HG02981 (cell line): ENCODE measurements at regions not wholly inside any gene's neighbourhood (a gene's known extent, or its start where the extent isn't known, plus 50 kb on each side); places are given as distances from the start of the nearest gene placed in this dataset.
"Not testable (repeated sequence)": the region's sequence is repeated elsewhere in the genome, so short reads cannot be mapped to it uniquely, and the experiment has no call there.

Experiments
- ATAC-seq: cut with Tn5 transposase; IDR thresholded peaks from one replicate; pipeline ENCODE4 v1.9.1; 2021; ENCODE audit warnings: mild to moderate bottlenecking, moderate library complexity; ENCODE audit not compliant: unreplicated experiment

DNA sequence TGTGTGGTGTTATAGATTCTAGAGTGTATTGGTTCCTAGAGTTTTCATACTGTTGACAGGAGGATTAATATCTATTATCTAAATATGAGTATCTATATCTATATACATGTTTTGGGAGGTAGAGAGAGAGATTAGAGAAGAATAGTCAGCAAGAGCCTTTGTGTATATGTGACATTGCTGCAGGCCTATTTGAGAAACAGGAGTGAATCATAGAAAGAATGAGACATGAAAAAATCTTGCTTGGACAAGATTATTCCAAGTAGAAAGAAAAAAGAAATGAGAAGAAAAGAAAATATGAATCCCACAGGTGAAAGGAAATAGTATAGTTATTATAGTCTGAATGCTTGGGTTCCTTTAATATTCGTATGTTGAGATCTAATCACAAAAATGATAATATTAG is 720.4 kb downstream of the RERGL start:
- no peak for ATAC-seq

DNA sequence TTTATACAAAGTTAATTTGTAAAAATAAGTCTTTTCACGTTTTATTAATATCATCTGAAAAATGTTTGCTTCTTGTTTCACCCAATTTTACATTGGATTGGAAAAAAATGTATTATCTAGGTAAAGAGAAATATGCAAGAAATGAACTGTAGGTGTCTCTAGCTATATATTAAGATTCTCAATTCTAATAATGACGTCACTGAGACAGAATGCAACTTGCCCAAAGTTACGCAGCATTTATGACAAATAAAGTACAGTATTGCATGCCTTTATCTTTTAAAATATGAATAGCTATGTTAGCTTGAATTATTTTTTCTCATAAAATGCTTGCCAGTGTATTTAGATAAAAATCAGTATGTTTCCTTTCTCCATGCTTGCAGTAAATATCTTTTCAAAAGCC is 728.8 kb downstream of the RERGL start:
- no peak for ATAC-seq

DNA sequence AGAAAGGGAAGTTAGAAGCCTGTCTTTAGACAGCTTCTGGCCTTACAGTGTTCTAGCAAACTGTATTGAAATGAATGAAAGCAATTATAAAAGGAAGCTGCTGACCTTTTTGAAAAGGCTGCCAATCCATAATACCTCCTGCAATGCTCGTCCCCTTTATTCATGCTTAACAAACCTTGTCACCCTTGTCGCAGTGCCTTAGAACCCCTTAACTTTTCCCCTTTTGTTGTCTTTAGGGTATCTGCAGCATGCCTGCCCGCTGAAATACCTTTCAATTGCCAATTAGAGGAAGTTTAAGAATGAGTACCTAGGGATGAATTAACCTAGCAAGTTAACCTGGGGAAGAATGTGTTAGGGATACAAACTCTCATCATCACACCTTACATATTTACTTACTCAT is 731.2 kb downstream of the RERGL start:
- no peak for ATAC-seq

DNA sequence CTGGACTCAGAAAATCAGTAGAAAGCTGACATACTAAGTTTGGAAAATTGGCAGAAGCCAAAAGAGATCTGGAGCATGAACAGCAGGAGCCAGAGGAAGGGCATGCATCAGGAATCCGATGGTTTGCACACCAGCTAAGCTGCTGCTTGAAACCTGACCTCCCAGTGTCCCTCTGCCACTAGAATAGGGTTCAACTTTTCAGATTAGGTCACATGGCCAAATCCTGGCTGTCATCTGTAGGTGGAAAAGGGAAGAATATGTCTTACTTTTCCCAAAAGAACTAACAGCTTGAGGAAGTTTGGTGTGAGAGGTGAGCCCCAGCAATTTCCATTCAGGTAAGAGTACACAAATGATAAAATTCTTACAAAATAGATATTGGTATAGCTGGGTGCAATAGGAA is 732.6 kb downstream of the RERGL start:
- no peak for ATAC-seq

DNA sequence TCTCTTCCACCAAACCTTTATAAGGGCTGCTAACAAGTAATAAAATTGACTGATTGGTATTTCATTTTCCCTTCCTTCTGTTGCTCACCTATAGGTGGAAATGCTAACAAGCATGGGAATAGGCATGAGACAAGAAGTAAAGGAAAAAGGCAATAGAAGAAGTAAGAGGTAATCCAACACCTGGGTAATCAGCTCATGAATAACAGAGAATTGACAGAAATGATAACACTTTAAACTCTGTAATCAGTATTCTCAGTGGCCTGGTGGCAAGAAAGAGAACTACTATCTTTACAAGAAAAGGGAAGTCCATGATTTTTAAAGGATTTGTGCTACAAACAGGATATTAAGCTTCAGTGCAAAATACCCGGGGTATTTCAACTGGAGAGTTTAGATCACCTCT is 737.8 kb downstream of the RERGL start:
- no peak for ATAC-seq

DNA sequence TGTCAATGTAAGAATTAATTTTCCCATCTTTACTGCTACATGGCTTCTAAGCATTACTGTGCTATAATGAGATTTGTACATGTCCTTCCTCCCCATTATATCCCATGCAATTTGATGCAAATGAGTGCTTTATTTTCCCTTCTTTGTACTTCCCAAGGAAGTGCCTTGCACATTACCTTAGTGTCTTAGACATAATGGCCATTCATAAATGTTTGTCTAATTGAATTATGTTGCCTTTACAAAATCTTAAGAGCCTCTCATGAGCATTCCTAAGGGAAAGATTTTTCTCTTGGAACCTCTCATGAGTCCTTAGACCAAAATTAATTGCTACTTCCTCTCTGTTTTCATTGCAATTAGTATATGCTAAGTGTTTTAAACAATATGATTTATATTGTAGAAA is 741.7 kb downstream of the RERGL start:
- ATAC-seq, result no peak

DNA sequence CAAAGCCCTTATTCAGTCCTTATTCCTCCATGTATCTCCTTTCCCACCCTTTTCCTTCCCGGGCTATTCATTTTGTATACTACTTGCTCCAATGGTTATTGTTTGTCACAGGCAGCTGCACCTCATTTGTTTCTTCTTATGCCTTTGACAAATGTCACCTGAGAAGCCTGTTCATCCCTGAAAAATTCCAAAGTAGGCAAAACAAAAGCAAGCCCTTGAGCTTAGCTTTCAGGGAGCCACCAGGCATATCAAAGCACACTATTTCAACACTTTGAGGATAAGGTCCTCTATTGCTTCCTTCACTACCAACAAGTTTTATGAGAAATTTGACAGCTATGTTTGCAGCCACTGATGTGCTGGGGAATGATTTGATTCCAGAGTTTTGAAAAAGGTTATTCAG is 738.7 kb upstream of the LMO3 start:
- no peak for ATAC-seq

DNA sequence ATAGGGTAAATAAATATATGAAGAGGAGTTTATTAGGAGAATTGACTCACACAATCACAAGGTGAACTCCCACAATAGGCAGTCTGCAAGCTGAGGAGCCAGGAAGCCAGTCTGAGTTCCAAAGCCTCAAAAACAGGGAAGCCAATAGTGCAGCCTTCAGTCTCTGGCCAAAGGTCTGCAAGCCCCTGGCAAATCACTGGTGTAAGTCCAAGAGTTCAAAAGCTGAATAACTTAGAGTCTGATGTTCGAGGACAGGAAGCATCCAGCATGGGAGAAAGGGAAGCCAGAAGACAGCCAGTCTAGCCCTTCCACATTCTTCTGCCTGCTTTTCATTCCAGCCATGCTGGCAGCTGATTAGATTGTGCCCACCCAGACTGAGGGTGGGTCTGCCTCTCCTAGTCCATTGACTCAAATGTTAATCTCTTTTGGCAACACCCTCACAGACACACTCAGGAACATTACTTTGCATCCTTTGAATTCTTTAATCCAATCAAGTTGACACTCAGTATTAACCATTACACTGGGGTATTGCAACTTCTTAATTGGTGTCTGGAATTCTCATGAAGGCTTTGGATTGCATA is 736.5 kb upstream of the LMO3 start:
- ATAC-seq, result no peak

DNA sequence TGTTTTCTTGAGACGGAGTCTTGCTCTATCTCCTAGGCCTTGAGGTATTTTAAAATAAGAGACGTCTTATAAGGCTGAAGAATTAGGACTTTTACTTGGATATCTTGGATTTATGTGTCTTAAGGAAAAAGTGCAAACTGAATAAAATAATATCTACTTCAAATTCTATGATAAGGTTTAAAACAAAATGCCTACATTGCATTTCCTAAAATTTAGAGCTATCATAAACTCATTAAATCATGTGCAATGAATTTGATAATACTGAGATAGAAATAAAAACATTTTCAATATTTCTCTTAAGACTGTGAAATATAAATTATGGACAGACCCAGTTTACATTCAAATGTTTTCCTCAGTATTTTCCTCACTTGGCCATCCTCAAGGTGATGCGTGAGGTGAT is 729.5 kb upstream of the LMO3 start:
- ATAC-seq, result no peak

DNA sequence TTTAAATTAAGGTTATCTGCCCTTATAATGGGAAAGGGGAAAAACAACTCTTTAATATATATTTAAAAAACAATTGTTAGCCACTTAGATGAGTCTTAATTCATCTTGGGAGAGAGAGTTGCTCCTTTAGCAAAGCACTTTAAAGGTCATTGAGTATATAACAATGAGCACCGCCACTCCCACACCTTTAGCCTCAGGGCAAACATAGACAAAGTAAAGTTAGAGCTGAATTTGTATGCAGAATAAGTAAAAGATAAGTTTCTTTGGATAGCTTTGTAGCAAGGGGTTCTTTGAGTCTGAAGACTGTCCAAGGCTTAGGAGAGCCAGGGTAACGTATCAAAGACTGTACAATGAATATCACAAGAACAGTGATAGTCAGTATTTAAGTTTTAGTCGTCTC is 728.8 kb upstream of the LMO3 start:
- no peak for ATAC-seq

DNA sequence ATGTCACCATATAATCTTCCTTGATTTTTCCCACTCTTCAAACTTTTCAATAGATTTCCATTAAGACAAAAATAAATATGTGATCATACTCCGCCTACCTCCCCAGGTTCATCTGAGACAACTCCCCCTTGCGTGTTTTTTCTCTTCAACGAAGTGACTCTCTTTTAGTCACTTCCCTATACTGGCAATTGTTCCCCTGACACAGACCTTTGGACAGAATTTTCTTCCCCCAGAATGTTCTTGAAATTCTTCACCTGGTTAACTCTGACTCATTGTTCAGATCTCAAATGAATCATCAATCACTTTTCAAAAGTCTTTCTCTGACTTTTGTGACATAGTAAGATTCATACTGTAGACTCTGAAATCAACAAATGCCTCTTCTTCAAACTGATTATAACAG is 727.3 kb upstream of the LMO3 start:
- ATAC-seq, result no peak

DNA sequence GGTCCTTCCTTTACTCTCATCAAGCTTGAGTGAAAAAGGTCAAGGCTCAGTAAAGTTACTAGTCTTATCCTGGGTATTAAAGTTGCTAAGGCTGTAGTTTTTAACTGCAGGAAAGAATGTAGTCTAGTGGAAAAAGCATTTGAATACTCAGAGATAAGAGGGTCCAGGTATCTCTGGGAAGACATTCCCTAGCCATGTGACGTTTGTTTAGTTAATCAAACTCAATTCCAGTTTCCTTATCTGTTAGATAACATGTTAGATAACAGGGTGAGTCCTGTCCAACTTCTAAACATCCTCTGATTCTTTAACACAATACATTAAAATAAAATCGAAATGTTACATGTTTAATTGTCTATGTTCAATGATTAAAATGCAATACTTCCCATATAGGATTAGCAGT is 720.7 kb upstream of the LMO3 start:
- no peak for ATAC-seq

DNA sequence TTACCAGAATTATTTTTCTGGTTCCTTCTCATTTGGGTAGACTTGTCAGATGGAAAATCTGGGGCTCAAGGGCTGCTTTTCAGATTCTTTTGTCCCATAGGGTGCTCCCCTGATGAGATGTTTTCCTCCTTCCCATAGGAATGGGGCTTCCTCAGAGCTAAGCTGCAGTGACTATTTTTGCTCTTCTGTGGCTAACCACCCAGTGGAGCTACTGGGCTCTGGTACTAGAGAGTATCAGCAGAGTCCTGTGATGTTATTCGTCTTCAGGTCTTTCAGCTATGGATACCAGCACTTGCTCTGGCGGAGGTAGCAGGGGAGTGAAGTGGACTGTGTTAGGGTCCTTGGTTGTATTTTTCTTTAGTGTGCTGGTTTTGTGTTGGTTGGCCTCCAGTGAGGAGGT is 716.1 kb upstream of the LMO3 start:
- ATAC-seq, result no peak

DNA sequence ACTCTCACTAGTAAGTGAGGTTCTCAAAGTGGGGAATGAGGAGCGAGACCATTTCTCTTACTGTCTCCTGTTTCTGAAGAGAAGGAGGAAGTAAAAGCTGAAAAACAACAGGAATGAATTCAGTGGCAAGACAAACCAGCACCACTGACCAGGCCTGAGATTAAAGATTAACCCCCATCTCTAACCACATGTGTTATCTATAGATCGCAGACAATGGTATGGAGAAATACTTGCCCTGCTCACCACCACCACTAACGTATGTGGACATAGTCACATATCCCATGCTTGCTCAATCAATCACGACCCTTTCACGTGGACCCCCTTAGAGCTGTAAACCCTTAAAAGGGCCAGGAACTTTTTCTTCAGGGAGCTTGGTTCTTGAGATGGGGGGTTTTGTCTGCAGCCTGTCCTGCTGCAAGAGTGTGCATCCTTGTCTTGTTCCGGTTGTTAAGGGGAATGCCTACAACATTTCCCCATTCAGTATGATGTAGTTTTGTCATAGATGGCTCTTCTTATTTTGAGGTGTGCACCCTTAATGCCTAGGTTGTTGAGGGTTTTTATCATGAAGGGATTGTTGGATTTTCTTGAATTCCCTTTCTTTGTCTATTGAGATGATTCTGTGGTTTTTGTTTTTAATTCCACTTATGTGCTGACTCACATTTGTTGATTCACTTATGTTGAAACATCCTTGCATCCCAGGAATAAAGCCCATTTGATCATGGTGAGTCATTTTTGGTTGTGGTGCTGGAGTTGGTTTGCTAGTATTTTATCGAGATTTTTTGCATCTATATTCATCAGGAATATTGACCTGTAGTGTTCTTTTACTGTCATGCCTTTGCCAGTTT is 698.8 kb upstream of the LMO3 start:
- no peak for ATAC-seq

DNA sequence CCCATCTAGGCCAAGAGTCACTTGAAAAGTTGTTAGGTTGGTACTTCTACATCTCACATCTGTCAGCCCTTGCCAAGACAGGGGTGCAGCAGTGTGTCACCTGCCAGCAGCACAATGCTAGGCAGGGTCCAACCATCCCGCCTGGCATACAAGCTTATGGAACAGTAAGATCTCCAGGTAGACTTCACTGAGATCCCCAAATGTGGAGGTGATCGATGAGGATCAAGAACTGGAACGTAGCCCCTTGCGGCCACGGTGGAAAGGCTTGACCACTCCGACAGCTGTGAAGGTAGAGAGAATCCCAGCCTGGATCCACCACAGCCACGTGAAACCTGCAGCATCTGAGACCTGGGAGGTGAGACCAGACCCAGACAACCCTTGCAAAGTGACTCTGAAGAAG is 696.0 kb upstream of the LMO3 start:
- ATAC-seq, result no peak

DNA sequence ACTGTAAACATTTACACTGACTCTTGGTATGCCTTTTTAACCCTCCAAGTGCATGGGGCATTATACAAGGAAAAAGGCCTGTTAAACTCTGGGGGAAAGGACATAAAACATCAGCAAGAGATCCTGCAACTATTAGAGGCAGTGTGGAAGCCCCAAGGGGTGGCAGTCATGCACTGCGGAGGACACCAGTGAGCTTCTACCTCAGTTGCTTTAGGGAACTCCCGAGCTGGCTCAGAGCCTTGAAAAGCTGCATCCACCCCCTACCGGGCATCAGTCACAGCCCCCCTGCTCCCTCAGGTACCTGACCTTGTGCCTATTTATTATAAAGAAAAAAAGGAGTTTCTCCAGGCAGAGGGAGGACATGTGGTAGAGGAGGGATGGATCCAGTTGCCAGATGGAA is 695.6 kb upstream of the LMO3 start:
- ATAC-seq, result no peak

DNA sequence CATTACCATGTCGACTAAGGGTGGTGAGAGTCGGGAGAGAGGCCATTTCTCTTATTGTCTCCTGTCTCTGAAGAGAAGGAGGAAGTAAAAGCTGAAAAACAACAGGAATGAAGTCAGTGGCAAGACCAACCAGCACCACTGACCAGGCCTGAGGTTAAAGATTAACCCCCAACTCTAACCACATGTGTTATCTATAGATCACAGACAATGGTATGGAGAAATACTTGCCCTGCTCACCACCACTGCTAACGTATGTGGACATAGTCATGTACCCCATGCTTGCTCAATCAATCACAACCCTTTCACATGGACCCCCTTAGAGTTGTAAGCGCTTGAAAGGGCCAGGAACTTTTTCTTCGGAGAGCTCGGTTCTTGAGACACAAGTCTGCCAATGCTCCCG is 690.9 kb upstream of the LMO3 start:
- no peak for ATAC-seq

DNA sequence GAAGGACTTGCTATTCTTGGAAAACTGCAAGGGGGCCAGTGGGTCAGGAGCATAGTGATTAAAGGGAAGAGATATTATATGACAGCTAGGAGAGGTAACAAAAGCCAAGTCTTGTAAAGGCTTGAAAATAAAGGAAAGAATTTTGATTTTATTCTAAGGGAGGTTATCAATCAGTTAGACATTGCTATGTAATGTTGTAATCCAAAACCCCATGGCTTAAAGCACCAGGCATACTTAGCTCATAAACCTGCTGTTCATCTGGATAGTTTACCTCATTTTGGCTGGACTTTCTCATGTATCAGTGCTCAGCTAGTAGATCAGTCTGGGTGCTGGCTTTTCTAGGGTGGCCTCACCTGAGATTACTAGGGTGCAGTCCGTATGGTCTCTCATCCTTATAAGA is 680.9 kb upstream of the LMO3 start:
- no peak for ATAC-seq

DNA sequence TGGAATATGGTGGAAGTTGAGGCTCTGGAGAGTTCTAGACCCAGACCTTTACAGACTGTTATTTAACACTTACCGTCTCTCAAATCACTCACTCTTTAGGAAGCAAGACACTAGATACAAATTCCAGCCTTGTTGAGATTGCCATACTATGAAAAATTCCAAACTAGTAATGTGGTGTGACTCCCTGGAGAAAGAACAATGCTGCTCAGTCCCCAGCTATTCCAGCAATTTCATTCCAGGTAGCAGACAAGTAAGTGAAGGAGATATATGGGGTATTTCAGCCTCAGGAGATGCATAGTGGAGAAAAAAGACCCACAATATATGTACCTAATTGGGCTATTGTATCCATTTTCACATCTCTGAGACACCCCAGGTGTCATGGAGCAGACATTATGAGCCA is 678.9 kb upstream of the LMO3 start:
- ATAC-seq, result no peak

DNA sequence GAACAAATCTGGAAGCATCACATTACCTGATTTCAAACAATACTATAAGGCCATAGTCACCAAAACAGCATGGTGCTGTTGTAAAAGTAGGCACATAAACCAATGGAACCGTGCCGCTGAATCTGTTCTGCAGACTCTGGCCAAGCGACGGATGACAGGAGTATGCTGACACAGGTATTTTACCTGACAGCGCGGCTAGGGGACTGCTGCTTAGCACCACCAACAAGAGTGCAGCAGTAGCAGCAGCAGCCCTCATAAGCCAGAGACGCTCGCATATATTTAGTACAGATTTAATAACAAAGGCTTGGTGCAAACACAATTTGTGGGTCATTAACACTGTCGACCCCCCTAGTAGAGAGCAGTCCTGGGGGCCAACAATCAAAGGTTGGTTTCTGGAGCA is 677.6 kb upstream of the LMO3 start:
- no peak for ATAC-seq

DNA sequence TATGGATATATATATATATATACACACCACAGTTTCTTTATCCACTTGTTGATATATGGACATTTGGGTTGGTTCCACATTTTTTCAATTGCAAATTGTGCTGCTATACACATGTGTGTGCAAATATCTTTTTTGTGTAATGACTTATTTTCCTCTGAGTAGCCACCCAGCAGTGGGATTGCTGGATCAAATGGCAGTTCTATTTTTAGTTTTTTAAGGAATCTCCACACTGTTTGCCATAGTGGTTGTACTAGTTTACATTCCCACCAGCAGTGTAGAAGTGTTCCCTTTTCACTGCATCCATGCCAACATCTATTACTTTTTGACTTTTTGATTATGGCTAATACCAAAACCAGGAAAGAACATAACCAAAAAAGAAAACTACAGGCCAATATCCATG is 676.2 kb upstream of the LMO3 start:
- ATAC-seq, result not testable (repeated sequence)

DNA sequence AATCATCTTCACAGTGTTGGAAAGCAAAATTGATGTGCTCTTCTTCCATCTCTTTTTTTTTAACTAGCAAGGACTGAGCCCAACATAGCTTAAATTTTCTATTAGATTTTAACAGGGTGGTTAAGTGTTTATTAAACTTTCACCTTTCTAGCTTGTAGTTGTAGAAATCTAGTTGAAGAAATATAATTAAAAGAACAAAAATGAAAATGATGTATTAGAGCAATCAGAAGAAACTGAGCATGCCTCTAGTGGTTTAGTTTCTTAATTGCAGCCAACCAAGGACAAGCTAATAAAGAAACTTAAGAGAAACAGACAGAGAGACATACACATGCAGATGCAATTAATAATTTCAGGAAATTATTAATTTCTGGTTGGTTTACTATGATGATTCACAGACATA is 673.0 kb upstream of the LMO3 start:
- no peak for ATAC-seq

DNA sequence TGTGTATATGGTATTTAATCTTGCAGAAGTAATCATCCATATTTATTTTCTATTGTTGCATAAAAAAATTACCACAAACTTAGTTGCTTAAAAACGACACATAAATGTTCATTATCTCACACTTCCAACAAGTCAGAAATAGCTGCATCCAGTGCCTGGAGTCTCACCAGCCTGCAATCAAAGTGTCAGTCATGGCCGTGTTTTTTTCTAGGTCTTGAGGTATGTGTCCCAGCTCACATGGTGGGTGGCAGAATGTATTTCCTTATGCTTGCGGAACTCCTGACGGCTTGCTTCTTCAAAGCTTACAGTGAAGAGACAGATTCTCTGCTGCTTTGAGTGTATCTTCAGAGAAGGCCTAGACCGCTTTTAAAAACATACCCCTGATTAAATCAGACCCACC is 670.2 kb upstream of the LMO3 start:
- ATAC-seq, result no peak
